Suprapubic skin (tissue), 3 donors: ENCODE measurements at regions not wholly inside any gene's neighbourhood (a gene's known extent, or its start where the extent isn't known, plus 50 kb on each side); places are given as distances from the start of the nearest gene placed in this dataset.

Experiments used
- POLR2A ChIP-seq, 2 donors: fragments of 450-650 bp; IDR thresholded peaks; one replicate each; pipeline ENCODE4 v1.6.1; 2017; ENCODE audit warnings: antibody characterized with exemption in 2 of 2, mild to moderate bottlenecking in 2 of 2, moderate library complexity in 2 of 2
- TF ChIP-seq, protein P1 (sequence below), 2 donors: fragments of 200-600 bp in 1 of 2; fragments of 450-650 bp in 1 of 2; sonication (generic) in 1 of 2; IDR thresholded peaks; one replicate each; pipeline ENCODE4 v1.5.1; 2016 to 2019; ENCODE audit warnings: antibody characterized with exemption in 2 of 2, mild to moderate bottlenecking in 1 of 2, moderate library complexity in 1 of 2

GRCh38 chr18:76721207-76721996, 101.0 kb upstream of the ZNF236 start:
- no peak for TF ChIP-seq POLR2A (IDR thresholded peaks at IDR 0.05)
- TF ChIP-seq, protein P1, sequence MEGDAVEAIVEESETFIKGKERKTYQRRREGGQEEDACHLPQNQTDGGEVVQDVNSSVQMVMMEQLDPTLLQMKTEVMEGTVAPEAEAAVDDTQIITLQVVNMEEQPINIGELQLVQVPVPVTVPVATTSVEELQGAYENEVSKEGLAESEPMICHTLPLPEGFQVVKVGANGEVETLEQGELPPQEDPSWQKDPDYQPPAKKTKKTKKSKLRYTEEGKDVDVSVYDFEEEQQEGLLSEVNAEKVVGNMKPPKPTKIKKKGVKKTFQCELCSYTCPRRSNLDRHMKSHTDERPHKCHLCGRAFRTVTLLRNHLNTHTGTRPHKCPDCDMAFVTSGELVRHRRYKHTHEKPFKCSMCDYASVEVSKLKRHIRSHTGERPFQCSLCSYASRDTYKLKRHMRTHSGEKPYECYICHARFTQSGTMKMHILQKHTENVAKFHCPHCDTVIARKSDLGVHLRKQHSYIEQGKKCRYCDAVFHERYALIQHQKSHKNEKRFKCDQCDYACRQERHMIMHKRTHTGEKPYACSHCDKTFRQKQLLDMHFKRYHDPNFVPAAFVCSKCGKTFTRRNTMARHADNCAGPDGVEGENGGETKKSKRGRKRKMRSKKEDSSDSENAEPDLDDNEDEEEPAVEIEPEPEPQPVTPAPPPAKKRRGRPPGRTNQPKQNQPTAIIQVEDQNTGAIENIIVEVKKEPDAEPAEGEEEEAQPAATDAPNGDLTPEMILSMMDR (IDR thresholded peaks at IDR 0.05) = no peak
